ENCODE measurements at regions not wholly inside any gene's neighbourhood (a gene's known extent, or its start where the extent isn't known, plus 50 kb on each side); places are given as distances from the start of the nearest gene placed in this dataset.

DNA sequence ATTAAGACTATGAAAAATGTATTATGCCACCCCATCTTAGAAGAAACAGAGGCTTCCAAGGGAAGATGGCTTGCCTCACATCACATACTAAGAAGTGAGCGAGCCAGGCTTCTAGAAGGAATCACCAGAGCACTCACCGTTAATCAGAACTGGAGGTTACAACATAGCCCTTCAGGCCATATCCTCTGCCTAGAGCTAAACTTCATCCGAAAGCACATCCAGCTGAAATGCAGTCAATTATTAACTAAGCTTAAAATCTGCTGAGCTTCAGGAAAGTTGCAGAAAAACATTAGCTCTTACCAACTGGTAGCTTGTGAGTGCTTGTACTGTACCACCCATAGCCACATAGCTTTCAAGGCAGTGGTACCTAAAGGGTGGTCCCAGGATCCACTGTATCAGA is 483.2 kb downstream of the TBL1XR1 start:
- no peak for DNase-seq (ENCODE audit: low spot score)

- no peak for DNase-seq (ENCODE audit: low spot score)
Observed at GRCh38 chr3:176712191-176712590, 485.1 kb downstream of the TBL1XR1 start.

DNA sequence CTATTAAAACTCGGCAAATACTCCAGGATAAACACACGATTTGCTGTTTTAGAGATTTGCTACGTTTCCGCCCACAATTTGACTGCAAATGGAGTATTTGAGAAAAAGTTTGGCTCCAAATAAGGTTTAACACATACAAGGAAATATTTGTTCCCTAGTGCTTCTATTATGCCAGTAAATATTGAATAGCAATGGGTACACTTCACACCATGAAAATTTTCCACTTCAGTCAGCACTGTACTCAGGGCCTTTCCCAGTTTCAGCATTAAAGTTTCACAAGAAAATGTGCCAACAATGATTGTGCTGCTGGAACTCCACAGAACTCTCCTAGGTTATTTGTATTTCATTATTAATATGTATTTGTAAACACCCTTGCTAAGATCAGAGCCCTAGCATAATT is 498.0 kb downstream of the TBL1XR1 start:
- no peak for DNase-seq (ENCODE audit: low spot score)

GRCh38 chr3:176697284-176697889 is 499.9 kb downstream of the TBL1XR1 start:
- no peak for DNase-seq (ENCODE audit: low spot score)

DNA sequence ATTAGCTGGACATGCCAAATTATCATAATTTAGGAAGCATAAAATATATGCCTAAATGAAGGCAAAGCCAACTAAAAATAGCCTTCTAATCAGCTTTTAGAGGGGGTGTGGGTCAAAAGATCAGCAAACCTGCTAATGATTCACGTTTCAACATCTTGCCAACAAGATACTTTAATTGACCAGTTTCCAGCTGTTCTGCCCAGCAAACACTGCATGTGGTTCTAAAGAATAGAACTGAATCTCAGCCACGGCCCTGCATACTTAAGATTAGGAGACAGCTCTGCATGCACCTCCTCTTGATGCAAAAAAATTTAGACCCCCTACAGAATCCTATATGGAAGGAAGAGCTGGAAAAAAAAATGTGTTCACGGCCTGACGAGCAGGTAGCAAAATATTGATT is 500.5 kb downstream of the TBL1XR1 start:
- no peak for DNase-seq (ENCODE audit: low spot score)

GRCh38 chr3:176692966-176693785 is 504.1 kb downstream of the TBL1XR1 start:
- no peak for DNase-seq (ENCODE audit: low spot score)

DNA sequence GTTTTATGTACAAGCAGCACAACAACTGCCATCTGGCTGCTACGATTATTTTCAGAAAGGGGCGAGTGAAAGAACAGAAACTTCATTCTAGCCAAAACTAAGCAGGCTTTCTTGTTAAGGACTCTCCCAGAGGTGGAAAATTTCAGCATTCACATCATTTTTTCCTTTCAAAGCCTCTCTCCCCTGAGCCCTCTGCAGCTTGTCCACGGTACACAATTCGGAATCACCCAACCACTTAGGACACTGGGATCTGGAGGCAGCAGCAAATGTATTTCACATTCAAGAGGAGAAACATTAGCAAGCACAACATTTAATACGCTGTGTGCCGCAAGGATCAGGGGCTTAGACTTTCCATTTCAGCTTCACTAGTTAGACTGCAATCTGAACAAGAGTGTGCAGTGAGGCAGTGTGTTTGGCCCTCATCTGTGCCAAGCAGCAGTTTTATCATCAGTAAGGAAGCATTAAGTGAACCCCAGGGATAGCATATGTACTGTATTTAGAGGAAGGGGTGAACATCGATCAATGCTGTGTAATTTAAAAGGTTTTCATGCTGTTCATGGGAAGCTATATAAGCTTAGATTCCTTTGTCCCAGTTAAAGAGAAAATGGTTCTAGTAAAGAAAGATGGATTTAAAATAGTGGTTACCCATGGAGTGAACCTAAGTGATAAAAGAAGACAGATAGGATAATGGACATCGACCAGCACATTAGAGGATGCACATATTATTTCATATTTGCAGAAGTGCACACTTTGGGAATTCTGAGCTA is 504.9 kb downstream of the TBL1XR1 start:
- DNase-seq (ENCODE audit: low spot score), result no peak

DNA sequence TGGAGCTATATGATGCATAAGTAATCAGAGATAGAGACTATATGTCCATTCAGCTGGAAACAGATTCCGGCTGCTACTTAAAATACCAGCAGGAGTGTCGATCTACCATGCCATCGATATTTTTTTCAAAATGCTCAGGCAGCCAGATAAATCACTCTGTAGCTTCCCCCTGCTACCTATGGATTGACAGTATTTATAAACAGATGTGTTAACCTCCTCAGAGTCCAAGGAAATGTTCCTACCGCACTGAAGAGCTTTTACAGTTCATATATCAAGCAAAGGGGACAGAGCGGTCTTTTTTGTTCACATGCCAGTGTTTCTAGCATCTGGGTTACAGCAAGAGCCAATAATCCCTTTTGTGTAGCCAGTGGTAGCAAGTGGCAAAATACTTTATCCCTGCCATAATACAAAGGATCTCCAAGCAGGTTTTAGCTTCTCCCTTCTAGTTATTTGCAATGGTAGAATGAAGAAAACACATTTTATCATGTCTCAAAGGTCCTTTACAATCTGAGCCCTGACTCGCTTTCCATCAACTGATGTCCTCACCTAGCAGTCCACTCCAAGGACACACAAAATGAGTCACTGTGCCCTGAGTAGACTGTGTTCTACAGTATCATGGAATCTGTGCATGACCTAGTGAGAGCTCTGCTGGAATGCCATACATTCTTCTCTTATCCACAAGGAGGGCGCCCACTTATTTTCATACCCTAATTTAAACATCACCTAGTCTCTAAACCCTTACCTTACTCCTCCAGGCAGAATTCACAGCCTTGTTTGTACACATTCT is 507.0 kb downstream of the TBL1XR1 start:
- no peak for DNase-seq (ENCODE audit: low spot score)

GRCh38 chr3:176687754-176688153 is 509.5 kb downstream of the TBL1XR1 start:
- no peak for DNase-seq (ENCODE audit: low spot score)

GRCh38 chr3:176683382-176683781 is 513.9 kb downstream of the TBL1XR1 start:
- no peak for DNase-seq (ENCODE audit: low spot score)

GRCh38 chr3:176663837-176664831 is 533.1 kb downstream of the TBL1XR1 start:
- no peak for DNase-seq (ENCODE audit: low spot score)

- DNase-seq (ENCODE audit: low spot score), result no peak
Observed at GRCh38 chr3:176663387-176663786, 533.9 kb downstream of the TBL1XR1 start.

DNA sequence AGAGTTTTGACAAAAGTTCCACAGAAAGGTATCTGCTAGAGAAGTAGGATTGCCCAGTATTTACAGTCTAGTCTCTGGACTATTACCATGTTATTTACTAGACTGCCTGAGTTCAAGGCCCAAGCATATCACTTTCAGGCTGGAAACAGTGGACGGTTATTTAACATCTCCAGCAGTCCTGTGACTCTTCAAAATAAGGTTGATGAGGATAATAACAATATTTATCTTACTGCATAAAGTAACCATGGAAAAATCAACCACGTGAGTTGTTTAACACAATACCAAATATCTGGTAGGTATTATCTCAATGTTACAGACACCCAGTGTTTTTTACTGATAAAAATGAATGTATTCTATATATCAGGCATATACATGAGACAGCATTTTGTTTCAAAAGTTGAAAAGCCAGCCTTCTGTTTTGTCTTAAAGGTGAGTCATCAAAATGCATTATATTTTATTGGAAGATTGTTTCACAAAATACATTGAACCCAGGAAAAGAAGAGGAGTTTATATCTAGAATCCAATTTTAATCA is 535.8 kb downstream of the TBL1XR1 start:
- no peak for DNase-seq (ENCODE audit: low spot score)

GRCh38 chr3:176655404-176656094 is 541.7 kb downstream of the TBL1XR1 start:
- no peak for DNase-seq (ENCODE audit: low spot score)

DNA sequence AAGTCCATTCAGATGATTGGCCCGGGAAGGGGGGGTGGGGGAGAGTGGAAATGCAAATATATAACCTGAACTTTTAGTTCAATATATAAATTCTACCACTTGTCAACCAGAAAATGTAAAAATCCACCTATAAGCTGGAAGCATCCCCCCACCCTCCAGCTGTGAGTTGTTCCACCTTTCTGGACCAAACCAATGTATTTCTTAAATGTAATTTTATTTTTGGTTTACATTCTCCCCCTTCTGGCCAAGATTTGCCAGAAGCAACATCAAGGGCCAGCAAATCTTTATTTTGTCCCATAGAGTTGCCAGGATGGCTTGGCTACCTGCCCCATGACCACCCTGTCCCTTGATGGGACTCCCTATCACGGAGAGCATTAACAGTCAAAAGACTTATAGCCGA is 545.7 kb downstream of the TBL1XR1 start:
- DNase-seq (ENCODE audit: low spot score), result no peak

DNA sequence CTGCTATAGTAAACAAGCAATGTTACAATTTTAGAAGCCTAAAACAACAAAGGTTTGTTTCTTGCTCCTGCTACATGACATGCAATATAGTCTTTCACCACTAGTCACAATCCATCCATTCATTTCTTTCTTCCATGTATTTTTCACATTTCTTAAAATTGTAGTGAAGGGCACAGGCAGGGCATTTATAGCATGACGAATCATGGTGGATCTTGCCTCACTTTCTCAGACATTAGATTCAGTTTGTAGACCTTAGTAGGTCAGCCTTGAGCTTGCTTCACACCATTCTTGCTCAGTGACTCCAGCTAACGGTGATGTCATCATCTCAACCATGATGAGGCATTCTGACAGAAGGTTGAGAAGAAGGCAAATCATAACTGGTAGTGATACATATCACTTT is 546.8 kb downstream of the TBL1XR1 start:
- DNase-seq (ENCODE audit: low spot score), result no peak

GRCh38 chr3:176647987-176648386 is 549.3 kb downstream of the TBL1XR1 start:
- DNase-seq (ENCODE audit: low spot score), result no peak

GRCh38 chr3:176633511-176633910 is 563.8 kb downstream of the TBL1XR1 start:
- DNase-seq (ENCODE audit: low spot score), result no peak

DNA sequence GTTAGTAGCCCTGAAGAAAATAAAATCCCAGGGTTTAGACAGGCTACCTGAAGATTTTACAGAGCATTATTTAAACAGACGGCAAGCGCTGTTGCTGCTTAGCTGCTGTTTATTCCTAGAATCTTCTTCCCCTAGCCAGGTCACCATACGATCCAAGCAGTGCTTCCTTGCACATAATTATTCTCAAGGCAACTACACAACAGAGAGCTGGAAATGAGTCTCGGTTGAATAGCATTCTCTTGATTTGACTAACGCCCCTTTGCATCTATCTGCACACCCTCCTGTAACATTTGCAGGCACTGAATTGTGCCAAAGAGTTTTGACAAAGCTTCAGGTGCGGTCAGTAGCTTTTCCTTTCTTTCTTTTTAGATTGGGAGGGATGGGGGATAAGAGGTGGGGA is 564.4 kb downstream of the TBL1XR1 start:
- no peak for DNase-seq (ENCODE audit: low spot score)

DNA sequence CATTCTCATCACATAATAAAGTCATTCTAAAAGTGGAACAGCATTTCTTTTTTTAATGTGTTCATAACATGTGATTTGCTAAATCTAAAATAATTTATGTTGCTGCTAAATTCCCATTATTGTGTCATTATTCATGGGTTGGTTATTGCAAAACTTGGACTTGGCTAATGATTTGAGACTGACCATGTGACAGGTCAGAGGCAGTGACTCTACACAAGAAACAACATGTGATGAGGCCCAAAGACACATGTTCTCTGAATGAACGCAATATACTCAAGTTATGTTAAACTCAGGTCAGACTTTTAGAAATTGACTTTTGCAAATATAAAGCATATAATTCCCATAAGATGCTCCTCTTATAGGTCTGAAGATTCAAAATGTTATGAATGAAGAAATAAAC is 566.1 kb downstream of the TBL1XR1 start:
- DNase-seq (ENCODE audit: low spot score), result no peak
